NCI-H2107 treated with DMSO at 0.1 percent for 48 hours (cell line): ENCODE measurements at regions not wholly inside any gene's neighbourhood (a gene's known extent, or its start where the extent isn't known, plus 50 kb on each side); places are given as distances from the start of the nearest gene placed in this dataset.

Experiments
- DNase-seq: peaks from one replicate; lab custom pipeline; 2025; ENCODE audit not compliant: unreplicated experiment; lab: John Stamatoyannopoulos, UW

DNA sequence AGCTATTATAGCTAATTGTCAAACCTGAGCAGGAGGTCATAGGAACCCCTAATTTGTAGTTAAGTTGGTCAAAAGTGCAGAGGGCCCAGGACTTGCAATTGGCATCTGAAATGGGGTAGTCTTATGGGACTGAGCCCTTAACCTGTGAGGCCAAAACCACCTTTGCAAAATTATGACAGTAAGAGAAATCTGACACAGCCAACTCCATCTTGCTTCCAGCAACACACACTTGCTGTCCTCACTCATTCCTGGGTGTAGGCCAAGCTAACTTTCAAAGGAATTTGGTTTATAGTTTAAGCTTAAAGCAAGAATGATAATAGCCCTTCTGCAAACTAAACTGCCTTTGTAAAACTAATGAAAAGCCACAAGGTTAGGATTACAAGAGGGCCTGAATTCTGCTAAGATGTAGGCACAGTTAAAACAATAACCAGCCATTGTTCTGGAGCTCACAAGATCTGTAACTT lies 57.6 kb upstream of the FRMD4B start:
- DNase-seq, result no peak

GRCh38 chr3:69442771-69443311 lies 57.0 kb upstream of the FRMD4B start:
- no peak for DNase-seq

DNA sequence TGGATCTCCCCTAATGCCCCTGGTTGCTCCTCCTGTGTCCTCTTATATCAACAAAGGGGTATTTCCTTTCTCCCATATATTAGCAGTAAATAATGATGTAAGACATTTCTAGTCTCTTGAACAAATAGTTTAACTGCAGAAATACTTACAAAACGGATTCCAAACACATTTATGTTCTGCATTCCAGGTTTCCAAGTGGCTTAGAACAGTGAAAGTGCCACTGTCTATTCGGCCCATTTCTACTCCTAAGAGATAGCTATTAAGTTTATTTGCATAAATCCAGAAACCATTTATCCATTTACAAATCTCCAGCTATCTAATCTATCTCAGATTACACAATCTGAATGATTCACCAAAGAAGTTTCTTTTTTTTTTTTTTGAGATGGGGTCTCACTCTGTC lies 55.8 kb upstream of the FRMD4B start:
- DNase-seq, result no peak

GRCh38 chr3:69441040-69441439 lies 55.2 kb upstream of the FRMD4B start:
- DNase-seq, result peak; percentile 13

DNA sequence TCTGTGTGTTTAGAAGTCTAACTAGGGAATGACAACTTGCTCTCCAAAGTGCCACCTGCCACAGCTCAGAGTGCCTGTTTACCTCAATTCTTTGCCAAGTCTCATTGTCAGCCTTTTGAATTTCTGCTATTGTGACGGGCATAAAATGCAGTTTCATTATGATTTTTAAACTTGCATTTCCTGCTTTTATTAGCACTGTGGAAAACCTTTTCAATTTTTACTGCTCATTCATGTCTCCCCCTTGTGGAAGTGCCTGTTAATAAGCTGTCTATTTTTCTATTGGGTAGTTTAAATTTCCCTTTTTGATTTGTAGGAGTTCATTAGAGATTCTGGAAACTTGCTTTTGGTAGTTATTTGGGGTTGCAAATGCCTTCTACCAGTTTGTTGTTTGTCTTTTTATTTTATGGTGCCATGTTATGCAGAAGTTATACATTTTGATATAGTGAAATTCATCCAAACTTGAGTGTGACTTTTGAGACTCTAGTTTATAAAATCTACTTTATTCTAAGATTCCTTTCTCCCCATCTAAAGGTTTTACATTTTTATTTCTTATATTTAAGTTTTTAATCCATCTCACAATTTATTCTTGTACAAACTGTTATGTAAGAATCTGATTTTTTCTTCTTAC lies 53.9 kb upstream of the FRMD4B start:
- no peak for DNase-seq

GRCh38 chr3:69438476-69438875 lies 52.6 kb upstream of the FRMD4B start:
- no peak for DNase-seq

DNA sequence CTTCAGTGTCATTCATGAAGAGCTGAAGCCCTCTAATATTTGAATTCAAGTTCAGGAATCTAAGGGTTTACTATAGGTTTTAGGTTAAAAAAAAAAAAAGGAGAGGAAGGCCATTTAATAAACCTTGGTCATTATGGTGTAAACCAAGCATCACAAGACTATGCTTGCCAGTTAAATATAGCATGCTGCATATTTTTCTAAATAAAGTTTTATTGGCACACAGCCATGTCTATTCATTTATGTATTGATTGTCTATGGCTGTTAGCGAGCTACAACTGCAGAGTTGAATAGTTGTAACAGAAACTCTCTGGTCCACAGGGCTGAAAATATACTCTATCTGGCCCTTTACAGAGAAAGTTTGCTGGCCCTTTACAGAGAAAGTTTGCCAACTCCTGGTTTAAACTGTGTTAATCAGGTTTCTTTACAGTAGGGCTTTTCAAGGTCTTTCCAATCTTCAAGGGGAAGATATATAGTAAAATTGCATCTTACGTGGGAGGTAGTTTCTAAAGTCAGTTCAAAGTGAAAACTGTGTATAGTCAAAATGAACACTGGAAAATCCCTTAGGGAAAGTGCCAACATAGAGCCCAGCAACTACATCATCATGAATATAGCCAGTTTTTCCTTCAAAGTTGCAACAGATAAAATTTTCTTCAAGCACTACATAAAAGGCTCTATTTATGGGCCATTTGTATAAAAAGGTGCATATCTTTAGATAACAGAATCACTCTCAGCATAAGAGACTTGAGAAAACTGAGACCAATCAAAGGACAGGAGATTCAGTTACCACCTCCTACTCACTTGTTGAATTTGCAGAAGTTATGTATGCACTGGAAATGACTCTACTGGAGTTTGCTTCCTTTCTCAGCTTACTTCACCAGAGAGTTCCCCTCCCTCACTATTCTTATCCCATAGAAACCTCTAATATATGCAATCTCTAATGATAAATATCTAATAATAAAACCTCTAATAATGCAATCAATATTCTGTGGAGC lies 49.7 kb upstream of the FRMD4B start:
- no peak for DNase-seq
